ENCODE measurements at regions not wholly inside any gene's neighbourhood (a gene's known extent, or its start where the extent isn't known, plus 50 kb on each side); places are given as distances from the start of the nearest gene placed in this dataset.
"Not testable (repeated sequence)": the region's sequence is repeated elsewhere in the genome, so short reads cannot be mapped to it uniquely, and the experiment has no call there.

GRCh38 chr4:3961091-3961672, 195.0 kb downstream of the ADRA2C start:
- not testable (repeated sequence) for DNase-seq (ENCODE audit: low spot score)

GRCh38 chr4:3964572-3965278, 198.5 kb downstream of the ADRA2C start:
- not testable (repeated sequence) for DNase-seq (ENCODE audit: low spot score)

GRCh38 chr4:3967204-3967603, 201.0 kb downstream of the ADRA2C start:
- not testable (repeated sequence) for DNase-seq (ENCODE audit: low spot score)

- not testable (repeated sequence) for DNase-seq (ENCODE audit: low spot score)
These were observed 206.4 kb downstream of the ADRA2C start for GRCh38 chr4:3972626-3973025.

GRCh38 chr4:3973581-3974200, 207.5 kb downstream of the ADRA2C start:
- DNase-seq (ENCODE audit: low spot score) = not testable (repeated sequence)

- DNase-seq (ENCODE audit: low spot score) = not testable (repeated sequence)
These were observed 217.4 kb downstream of the ADRA2C start for GRCh38 chr4:3983518-3984125.

GRCh38 chr4:3984796-3985195, 218.6 kb downstream of the ADRA2C start:
- not testable (repeated sequence) for DNase-seq (ENCODE audit: low spot score)

GRCh38 chr4:3986412-3986811, 220.2 kb downstream of the ADRA2C start:
- DNase-seq (ENCODE audit: low spot score) = not testable (repeated sequence)

GRCh38 chr4:3997386-3997785, 229.3 kb downstream of the OTOP1 start:
- not testable (repeated sequence) for DNase-seq (ENCODE audit: low spot score)

- DNase-seq (ENCODE audit: low spot score) = not testable (repeated sequence)
These were observed 222.7 kb downstream of the OTOP1 start for GRCh38 chr4:4004036-4004435.

GRCh38 chr4:4004702-4005101, 222.0 kb downstream of the OTOP1 start:
- not testable (repeated sequence) for DNase-seq (ENCODE audit: low spot score)

- DNase-seq (ENCODE audit: low spot score) = not testable (repeated sequence)
These were observed 220.4 kb downstream of the OTOP1 start for GRCh38 chr4:4006356-4006755.

- DNase-seq (ENCODE audit: low spot score) = not testable (repeated sequence)
These were observed 207.7 kb downstream of the OTOP1 start for GRCh38 chr4:4019071-4019470.

GRCh38 chr4:4021161-4021560, 205.6 kb downstream of the OTOP1 start:
- not testable (repeated sequence) for DNase-seq (ENCODE audit: low spot score)

- DNase-seq (ENCODE audit: low spot score) = not testable (repeated sequence)
These were observed 200.0 kb downstream of the OTOP1 start for GRCh38 chr4:4026708-4027107.

- not testable (repeated sequence) for DNase-seq (ENCODE audit: low spot score)
These were observed 198.0 kb downstream of the OTOP1 start for GRCh38 chr4:4028752-4029151.

GRCh38 chr4:4030509-4030908, 196.2 kb downstream of the OTOP1 start:
- not testable (repeated sequence) for DNase-seq (ENCODE audit: low spot score)

- not testable (repeated sequence) for DNase-seq (ENCODE audit: low spot score)
These were observed 195.1 kb downstream of the OTOP1 start for GRCh38 chr4:4031446-4032135.

GRCh38 chr4:4032364-4032763, 194.4 kb downstream of the OTOP1 start:
- DNase-seq (ENCODE audit: low spot score) = not testable (repeated sequence)

- not testable (repeated sequence) for DNase-seq (ENCODE audit: low spot score)
These were observed 193.7 kb downstream of the OTOP1 start for GRCh38 chr4:4032801-4033605.
